GM23338 (cell line): ENCODE measurements at regions not wholly inside any gene's neighbourhood (a gene's known extent, or its start where the extent isn't known, plus 50 kb on each side); places are given as distances from the start of the nearest gene placed in this dataset.

Experiments used
- ATAC-seq: fragments of 200-7000 bp; cut with Tn5 transposase; 3 replicates; pipeline ENCODE4 v1.9.1; 2020
- DNase-seq: peaks from one replicate; pipeline ENCODE4 v3.0.0-alpha.2; 2015; ENCODE audit warnings: low spot score
- H2AFZ ChIP-seq: fragments of 200-600 bp; sonication (generic); 2 replicates; pipeline ENCODE4 v1.8.0; 2016; ENCODE audit warnings: antibody characterized with exemption, mild to moderate bottlenecking, moderate library complexity
- H3F3A ChIP-seq: fragments of 200-600 bp; sonication (generic); replicated peaks from 2 replicates; pipeline ENCODE4 v1.8.0; 2017; ENCODE audit warnings: antibody characterized with exemption, mixed run types, low read depth
- H3K27ac ChIP-seq: fragments of 200-600 bp; sonication (generic); 2 replicates; pipeline ENCODE4 v1.6.1; 2016; ENCODE audit warnings: low read depth
- H3K27me3 ChIP-seq: fragments of 200-600 bp; sonication (generic); 2 replicates; pipeline ENCODE4 v1.8.0; 2016; ENCODE audit warnings: mild to moderate bottlenecking, mixed run types, moderate library complexity; ENCODE audit not compliant: insufficient read depth
- H3K36me3 ChIP-seq: fragments of 200-600 bp; sonication (generic); 2 replicates; pipeline ENCODE4 v1.8.0; 2016; ENCODE audit warnings: mild to moderate bottlenecking; ENCODE audit not compliant: insufficient read depth
- H3K4me1 ChIP-seq: fragments of 200-600 bp; sonication (generic); 2 replicates; pipeline ENCODE4 v1.8.0; 2016; ENCODE audit warnings: mild to moderate bottlenecking, moderate library complexity; ENCODE audit not compliant: insufficient read depth
- H3K4me2 ChIP-seq: fragments of 200-600 bp; sonication (generic); 2 replicates; pipeline ENCODE4 v1.7.1; 2017; ENCODE audit warnings: mixed run types
- H3K4me3 ChIP-seq: fragments of 200-600 bp; sonication (generic); 2 replicates; pipeline ENCODE4 v1.6.1; 2016; ENCODE audit warnings: mixed run types
- H3K79me2 ChIP-seq: fragments of 200-600 bp; sonication (generic); replicated peaks from 2 replicates; pipeline ENCODE4 v1.8.0; 2017; ENCODE audit warnings: mild to moderate bottlenecking; ENCODE audit not compliant: insufficient read depth
- H3K9me2 ChIP-seq: fragments of 200-600 bp; sonication (generic); 2 replicates; pipeline ENCODE4 v1.8.0; 2017; ENCODE audit not compliant: insufficient read depth
- H4K20me1 ChIP-seq: fragments of 200-600 bp; sonication (generic); replicated peaks from 2 replicates; pipeline ENCODE4 v1.8.0; 2017; ENCODE audit warnings: mild to moderate bottlenecking; ENCODE audit not compliant: insufficient read depth
- H3K27ac Mint-ChIP-seq: 2 replicates; pipeline ENCODE4 v1.8.0; 2020; ENCODE audit warnings: inconsistent platforms, mild to moderate bottlenecking, moderate library complexity, mixed read lengths
- H3K27me3 Mint-ChIP-seq: 3 replicates; pipeline ENCODE4 v1.8.0; 2022; ENCODE audit warnings: low read depth, mild to moderate bottlenecking, moderate library complexity, mixed read lengths, inconsistent platforms; ENCODE audit not compliant: insufficient read depth, poor library complexity
- H3K36me3 Mint-ChIP-seq: 3 replicates; pipeline ENCODE4 v1.8.0; 2021; ENCODE audit warnings: low read depth, mild to moderate bottlenecking, inconsistent platforms, moderate library complexity, mixed read lengths
- H3K4me1 Mint-ChIP-seq: 3 replicates; pipeline ENCODE4 v1.8.0; 2020; ENCODE audit warnings: mild to moderate bottlenecking, inconsistent platforms, mixed read lengths
- H3K4me3 Mint-ChIP-seq: 3 replicates; pipeline ENCODE4 v1.8.0; 2021; ENCODE audit warnings: moderate library complexity, mild to moderate bottlenecking, inconsistent platforms, mixed read lengths
- H3K9me3 Mint-ChIP-seq: 3 replicates; pipeline ENCODE4 v1.8.0; 2020; ENCODE audit warnings: moderate library complexity, mild to moderate bottlenecking, inconsistent platforms, mixed read lengths
- CREB1 ChIP-seq: fragments of 250-450 bp; sonication (Bioruptor Pico); IDR thresholded peaks from 2 replicates; pipeline ENCODE4 v1.5.0; 2020; ENCODE audit warnings: low read depth, mild to moderate bottlenecking, moderate library complexity
- EZH2 ChIP-seq: fragments of 200-600 bp; sonication (generic); IDR thresholded peaks from one replicate; pipeline ENCODE4 v1.8.0; 2017; ENCODE audit warnings: antibody characterized with exemption, mild to moderate bottlenecking, low read depth; ENCODE audit not compliant: unreplicated experiment
- EZH2phosphoT487 ChIP-seq: fragments of 200-600 bp; sonication (generic); IDR thresholded peaks from one replicate; pipeline ENCODE4 v1.8.1; 2018; ENCODE audit warnings: antibody characterized with exemption; ENCODE audit not compliant: unreplicated experiment
- JUNB ChIP-seq: IDR thresholded peaks from one replicate; pipeline ENCODE4 v1.6.1; 2016; ENCODE audit warnings: antibody characterized with exemption; ENCODE audit not compliant: unreplicated experiment
- NANOG ChIP-seq: IDR thresholded peaks from 2 replicates; pipeline ENCODE4 v1.6.1; 2016; ENCODE audit warnings: antibody characterized with exemption, borderline replicate concordance
- POLR2AphosphoS5 ChIP-seq: IDR thresholded peaks from 2 replicates; pipeline ENCODE4 v1.6.1; 2016; ENCODE audit warnings: antibody characterized with exemption, low read depth
- STAT1 ChIP-seq: IDR thresholded peaks from one replicate; pipeline ENCODE4 v1.6.1; 2016; ENCODE audit warnings: antibody characterized with exemption; ENCODE audit not compliant: unreplicated experiment
- ZNF114 ChIP-seq: fragments of 250-450 bp; sonication (Bioruptor Pico); IDR thresholded peaks from 2 replicates; pipeline ENCODE4 v1.5.0; 2020; ENCODE audit warnings: mild to moderate bottlenecking, moderate library complexity
- ZNF331 ChIP-seq: fragments of 250-450 bp; sonication (Bioruptor Pico); IDR thresholded peaks from 2 replicates; pipeline ENCODE4 v1.5.0; 2020; ENCODE audit warnings: low read depth, mild to moderate bottlenecking, moderate library complexity
- TF ChIP-seq, protein P1 (sequence below), 2 experiments: fragments of 200-600 bp in 1 of 2; sonication (generic) in 1 of 2; conservative IDR thresholded peaks; 2 replicates each; pipeline versions ENCODE4 v1.5.1 to v1.6.1; 2016 to 2017; ENCODE audit warnings: antibody characterized with exemption in 2 of 2, low read depth in 2 of 2, mild to moderate bottlenecking in 2 of 2, moderate library complexity in 1 of 2
- TF ChIP-seq, protein P2 (sequence below): fragments of 250-450 bp; sonication (Bioruptor Pico); IDR thresholded peaks from 2 replicates; pipeline ENCODE4 v1.5.0; 2020; ENCODE audit warnings: mild to moderate bottlenecking, moderate library complexity
- TF ChIP-seq, protein P3 (sequence below): IDR thresholded peaks from one replicate; pipeline ENCODE4 v1.6.1; 2018; ENCODE audit warnings: antibody characterized with exemption; ENCODE audit not compliant: unreplicated experiment
- TF ChIP-seq, protein P4 (sequence below): IDR thresholded peaks from 2 replicates; pipeline ENCODE4 v1.6.1; 2016; ENCODE audit warnings: antibody characterized with exemption

DNA sequence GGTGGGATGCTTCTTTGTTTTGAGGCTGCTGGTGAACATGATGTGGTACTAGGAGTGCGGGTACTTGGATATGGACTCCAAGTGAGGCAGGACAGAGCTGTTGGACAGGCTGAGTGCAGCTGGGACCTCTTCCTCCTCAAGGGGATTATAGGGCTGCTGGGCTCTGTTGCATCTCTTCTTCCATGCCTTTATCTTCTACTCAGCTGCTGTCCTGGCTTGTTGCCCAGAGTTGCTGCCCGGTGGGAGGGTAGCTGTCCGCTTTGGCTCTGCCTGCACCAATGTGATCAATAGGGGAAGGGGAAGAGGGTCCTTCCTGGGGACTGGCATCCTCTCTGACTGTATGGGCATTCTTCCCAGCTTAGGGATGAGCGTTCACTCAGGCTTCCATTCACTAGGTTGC lies 1217.9 kb upstream of the ACO1 start:
- no peak overlapping the region for H3K27ac ChIP-seq
- peaks cover 24% of the 10 kb centered on the region for H3K9me2 ChIP-seq
- no peak for ATAC-seq
- H3K79me2 ChIP-seq = no peaks in the 10 kb centered on the region
- H2AFZ ChIP-seq = no peak overlapping the region
- Mint-ChIP-seq H3K4me3 (no peak overlapping the region), H3K9me3 (peaks cover 16% of the 10 kb centered on the region), H3K4me1 (no peaks in the 10 kb centered on the region), H3K27ac (no peak overlapping the region), H3K27me3 (no peaks in the 10 kb centered on the region), H3K36me3 (0 out of 3 replicates have a peak, but pooled peaks cover 2% of the 10 kb centered on the region)
- TF ChIP-seq, protein P1, sequence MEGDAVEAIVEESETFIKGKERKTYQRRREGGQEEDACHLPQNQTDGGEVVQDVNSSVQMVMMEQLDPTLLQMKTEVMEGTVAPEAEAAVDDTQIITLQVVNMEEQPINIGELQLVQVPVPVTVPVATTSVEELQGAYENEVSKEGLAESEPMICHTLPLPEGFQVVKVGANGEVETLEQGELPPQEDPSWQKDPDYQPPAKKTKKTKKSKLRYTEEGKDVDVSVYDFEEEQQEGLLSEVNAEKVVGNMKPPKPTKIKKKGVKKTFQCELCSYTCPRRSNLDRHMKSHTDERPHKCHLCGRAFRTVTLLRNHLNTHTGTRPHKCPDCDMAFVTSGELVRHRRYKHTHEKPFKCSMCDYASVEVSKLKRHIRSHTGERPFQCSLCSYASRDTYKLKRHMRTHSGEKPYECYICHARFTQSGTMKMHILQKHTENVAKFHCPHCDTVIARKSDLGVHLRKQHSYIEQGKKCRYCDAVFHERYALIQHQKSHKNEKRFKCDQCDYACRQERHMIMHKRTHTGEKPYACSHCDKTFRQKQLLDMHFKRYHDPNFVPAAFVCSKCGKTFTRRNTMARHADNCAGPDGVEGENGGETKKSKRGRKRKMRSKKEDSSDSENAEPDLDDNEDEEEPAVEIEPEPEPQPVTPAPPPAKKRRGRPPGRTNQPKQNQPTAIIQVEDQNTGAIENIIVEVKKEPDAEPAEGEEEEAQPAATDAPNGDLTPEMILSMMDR (conservative IDR thresholded peaks at IDR 0.05; ENCODE audit: low read depth in 2 of 2) = no peak
- no peak for TF ChIP-seq JUNB
- TF ChIP-seq, protein P2, sequence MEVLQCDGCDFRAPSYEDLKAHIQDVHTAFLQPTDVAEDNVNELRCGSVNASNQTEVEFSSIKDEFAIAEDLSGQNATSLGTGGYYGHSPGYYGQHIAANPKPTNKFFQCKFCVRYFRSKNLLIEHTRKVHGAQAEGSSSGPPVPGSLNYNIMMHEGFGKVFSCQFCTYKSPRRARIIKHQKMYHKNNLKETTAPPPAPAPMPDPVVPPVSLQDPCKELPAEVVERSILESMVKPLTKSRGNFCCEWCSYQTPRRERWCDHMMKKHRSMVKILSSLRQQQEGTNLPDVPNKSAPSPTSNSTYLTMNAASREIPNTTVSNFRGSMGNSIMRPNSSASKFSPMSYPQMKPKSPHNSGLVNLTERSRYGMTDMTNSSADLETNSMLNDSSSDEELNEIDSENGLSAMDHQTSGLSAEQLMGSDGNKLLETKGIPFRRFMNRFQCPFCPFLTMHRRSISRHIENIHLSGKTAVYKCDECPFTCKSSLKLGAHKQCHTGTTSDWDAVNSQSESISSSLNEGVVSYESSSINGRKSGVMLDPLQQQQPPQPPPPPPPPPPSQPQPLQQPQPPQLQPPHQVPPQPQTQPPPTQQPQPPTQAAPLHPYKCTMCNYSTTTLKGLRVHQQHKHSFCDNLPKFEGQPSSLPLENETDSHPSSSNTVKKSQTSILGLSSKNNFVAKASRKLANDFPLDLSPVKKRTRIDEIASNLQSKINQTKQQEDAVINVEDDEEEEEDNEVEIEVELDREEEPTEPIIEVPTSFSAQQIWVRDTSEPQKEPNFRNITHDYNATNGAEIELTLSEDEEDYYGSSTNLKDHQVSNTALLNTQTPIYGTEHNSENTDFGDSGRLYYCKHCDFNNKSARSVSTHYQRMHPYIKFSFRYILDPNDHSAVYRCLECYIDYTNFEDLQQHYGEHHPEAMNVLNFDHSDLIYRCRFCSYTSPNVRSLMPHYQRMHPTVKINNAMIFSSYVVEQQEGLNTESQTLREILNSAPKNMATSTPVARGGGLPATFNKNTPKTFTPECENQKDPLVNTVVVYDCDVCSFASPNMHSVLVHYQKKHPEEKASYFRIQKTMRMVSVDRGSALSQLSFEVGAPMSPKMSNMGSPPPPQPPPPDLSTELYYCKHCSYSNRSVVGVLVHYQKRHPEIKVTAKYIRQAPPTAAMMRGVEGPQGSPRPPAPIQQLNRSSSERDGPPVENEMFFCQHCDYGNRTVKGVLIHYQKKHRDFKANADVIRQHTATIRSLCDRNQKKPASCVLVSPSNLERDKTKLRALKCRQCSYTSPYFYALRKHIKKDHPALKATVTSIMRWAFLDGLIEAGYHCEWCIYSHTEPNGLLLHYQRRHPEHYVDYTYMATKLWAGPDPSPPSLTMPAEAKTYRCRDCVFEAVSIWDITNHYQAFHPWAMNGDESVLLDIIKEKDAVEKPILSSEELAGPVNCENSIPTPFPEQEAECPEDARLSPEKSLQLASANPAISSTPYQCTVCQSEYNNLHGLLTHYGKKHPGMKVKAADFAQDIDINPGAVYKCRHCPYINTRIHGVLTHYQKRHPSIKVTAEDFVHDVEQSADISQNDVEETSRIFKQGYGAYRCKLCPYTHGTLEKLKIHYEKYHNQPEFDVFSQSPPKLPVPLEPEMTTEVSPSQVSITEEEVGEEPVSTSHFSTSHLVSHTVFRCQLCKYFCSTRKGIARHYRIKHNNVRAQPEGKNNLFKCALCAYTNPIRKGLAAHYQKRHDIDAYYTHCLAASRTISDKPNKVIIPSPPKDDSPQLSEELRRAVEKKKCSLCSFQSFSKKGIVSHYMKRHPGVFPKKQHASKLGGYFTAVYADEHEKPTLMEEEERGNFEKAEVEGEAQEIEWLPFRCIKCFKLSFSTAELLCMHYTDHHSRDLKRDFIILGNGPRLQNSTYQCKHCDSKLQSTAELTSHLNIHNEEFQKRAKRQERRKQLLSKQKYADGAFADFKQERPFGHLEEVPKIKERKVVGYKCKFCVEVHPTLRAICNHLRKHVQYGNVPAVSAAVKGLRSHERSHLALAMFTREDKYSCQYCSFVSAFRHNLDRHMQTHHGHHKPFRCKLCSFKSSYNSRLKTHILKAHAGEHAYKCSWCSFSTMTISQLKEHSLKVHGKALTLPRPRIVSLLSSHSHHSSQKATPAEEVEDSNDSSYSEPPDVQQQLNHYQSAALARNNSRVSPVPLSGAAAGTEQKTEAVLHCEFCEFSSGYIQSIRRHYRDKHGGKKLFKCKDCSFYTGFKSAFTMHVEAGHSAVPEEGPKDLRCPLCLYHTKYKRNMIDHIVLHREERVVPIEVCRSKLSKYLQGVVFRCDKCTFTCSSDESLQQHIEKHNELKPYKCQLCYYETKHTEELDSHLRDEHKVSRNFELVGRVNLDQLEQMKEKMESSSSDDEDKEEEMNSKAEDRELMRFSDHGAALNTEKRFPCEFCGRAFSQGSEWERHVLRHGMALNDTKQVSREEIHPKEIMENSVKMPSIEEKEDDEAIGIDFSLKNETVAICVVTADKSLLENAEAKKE (CRISPR knock-in tag) = no peak
- TF ChIP-seq ZNF331 = no peak
- TF ChIP-seq ZNF114 = no peak
- no peak for TF ChIP-seq STAT1
- TF ChIP-seq CREB1 = no peak
- TF ChIP-seq POLR2AphosphoS5 = no peak
- TF ChIP-seq EZH2phosphoT487 = no peak
- TF ChIP-seq, protein P3, sequence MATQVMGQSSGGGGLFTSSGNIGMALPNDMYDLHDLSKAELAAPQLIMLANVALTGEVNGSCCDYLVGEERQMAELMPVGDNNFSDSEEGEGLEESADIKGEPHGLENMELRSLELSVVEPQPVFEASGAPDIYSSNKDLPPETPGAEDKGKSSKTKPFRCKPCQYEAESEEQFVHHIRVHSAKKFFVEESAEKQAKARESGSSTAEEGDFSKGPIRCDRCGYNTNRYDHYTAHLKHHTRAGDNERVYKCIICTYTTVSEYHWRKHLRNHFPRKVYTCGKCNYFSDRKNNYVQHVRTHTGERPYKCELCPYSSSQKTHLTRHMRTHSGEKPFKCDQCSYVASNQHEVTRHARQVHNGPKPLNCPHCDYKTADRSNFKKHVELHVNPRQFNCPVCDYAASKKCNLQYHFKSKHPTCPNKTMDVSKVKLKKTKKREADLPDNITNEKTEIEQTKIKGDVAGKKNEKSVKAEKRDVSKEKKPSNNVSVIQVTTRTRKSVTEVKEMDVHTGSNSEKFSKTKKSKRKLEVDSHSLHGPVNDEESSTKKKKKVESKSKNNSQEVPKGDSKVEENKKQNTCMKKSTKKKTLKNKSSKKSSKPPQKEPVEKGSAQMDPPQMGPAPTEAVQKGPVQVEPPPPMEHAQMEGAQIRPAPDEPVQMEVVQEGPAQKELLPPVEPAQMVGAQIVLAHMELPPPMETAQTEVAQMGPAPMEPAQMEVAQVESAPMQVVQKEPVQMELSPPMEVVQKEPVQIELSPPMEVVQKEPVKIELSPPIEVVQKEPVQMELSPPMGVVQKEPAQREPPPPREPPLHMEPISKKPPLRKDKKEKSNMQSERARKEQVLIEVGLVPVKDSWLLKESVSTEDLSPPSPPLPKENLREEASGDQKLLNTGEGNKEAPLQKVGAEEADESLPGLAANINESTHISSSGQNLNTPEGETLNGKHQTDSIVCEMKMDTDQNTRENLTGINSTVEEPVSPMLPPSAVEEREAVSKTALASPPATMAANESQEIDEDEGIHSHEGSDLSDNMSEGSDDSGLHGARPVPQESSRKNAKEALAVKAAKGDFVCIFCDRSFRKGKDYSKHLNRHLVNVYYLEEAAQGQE = no peak
- TF ChIP-seq EZH2 = no peak
- TF ChIP-seq NANOG = no peak
- TF ChIP-seq, protein P4, sequence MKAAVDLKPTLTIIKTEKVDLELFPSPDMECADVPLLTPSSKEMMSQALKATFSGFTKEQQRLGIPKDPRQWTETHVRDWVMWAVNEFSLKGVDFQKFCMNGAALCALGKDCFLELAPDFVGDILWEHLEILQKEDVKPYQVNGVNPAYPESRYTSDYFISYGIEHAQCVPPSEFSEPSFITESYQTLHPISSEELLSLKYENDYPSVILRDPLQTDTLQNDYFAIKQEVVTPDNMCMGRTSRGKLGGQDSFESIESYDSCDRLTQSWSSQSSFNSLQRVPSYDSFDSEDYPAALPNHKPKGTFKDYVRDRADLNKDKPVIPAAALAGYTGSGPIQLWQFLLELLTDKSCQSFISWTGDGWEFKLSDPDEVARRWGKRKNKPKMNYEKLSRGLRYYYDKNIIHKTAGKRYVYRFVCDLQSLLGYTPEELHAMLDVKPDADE = no peak
- no peak overlapping the region for H3K4me3 ChIP-seq
- H3K4me2 ChIP-seq = no peak overlapping the region
- DNase-seq = no peak
- no peaks in the 10 kb centered on the region for H3F3A ChIP-seq
- H3K36me3 ChIP-seq = no peaks in the 10 kb centered on the region
- no peaks in the 10 kb centered on the region for H3K4me1 ChIP-seq
- H3K27me3 ChIP-seq = no peaks in the 10 kb centered on the region
- no peaks in the 10 kb centered on the region for H4K20me1 ChIP-seq
